NCI-H2171 (cell line): ENCODE measurements at regions not wholly inside any gene's neighbourhood (a gene's known extent, or its start where the extent isn't known, plus 50 kb on each side); places are given as distances from the start of the nearest gene placed in this dataset.

ENCODE experiments used
- DNase-seq: peaks from one replicate; lab custom pipeline; 2025; lab: John Stamatoyannopoulos, UW

- no peak for DNase-seq
Observed at GRCh38 chr5:158482125-158482524, 617.6 kb downstream of the EBF1 start.

DNA sequence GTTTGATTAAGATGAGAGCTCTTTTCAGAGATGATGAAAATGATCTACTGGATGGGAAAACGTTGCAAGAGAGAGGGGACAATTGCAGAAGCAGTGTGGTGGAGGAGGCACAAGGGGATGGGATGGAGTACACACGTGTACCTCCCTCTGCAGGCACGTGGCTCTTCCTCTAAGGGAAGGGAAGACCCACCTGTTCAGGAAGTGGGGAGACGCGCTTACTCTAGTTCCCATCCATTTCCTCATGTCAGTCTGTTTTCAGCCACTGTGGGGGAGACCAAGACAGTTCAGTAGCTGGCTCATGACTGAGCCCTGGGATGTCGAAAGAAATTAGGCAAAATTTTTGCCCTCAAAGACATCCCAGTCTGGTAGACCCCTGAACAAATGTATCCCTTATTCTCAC, 619.2 kb upstream of the CLINT1 start:
- DNase-seq = no peak

DNA sequence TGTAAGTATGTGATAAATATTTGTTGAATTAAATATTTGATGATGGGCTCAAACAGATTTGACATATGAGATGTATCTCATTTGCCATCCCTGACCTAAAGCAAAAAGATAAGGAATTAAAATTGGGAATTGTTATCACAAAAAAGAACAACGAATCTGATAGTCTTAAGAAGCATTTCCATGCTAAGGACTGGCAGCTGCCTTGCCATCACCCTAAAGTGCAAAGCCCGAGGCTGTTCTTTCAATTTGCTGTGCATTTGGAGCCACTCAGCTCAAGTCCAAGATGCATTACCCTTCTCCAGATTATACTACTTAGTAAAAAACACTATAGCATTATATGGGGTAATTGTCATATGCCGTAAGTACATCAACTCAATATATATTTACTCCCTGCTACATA, 618.3 kb upstream of the CLINT1 start:
- no peak for DNase-seq

DNA sequence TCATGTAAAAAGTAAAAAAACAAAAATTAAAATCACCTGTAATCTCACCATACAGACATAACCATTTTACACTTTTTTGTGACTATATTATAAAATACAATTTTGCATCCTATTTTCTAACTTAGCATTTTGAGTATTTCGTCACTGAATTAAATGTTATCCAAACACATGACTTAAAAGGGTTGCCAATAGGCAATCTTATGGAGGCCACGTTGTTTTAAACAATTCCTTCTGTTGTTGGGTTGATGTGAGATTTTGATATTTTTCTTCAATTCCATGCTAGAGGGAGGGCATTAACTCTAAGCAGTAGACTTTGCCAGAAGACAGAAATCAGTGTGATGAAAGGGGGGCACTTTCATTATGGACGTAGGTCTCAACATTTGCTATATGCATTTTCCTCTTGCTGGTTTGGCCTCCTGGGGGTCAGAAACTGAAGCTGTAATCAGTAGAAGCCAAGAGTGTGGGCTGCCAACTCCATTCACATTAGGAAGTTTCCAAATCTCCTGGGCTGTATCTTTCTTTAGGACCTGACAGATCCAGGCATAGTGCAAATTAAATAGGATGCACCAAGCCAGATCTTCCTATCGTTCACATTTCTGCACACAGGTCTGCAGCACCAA, 614.2 kb upstream of the CLINT1 start:
- no peak for DNase-seq

DNA sequence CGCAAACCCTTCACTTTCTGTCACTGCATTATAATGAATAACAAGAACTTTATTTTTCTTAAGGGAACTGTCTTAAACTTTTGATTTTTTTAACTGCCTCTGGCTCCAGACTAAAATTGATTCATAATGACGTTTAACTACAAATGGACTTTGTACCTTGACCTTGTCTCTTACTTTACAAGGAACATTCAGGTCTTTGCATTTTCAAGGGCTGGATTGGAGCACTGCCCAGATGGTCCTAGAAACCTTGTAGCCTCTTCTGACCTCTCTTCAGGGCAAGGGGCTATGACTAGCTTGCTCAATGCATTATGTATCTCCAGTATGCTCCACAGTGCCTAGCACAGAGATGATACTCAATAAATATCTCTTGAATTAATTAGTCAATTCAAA, 612.6 kb upstream of the CLINT1 start:
- no peak for DNase-seq

- DNase-seq = peak; percentile 53
Observed at GRCh38 chr5:158470764-158471534, 612.0 kb upstream of the CLINT1 start.

DNA sequence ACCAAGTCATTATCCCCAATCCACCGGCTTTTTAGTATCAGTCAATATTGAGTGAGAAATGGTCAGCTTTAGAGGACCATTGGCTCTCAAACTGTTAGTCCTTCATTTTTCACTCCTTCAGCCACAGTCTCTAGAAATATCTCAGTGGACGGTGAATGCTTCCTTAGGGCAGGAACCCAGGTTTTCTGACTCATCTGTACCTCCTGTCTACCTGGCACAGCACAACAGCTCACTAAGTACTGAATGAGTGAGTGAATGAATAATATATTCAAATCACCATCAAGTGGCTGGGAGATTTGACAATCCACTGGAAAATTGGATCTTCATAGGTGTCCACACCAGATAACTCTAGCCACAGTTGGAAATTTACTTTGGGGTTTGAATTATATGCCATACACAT, 609.5 kb upstream of the CLINT1 start:
- DNase-seq = no peak

- no peak for DNase-seq
Observed at GRCh38 chr5:158466191-158466590, 607.2 kb upstream of the CLINT1 start.

- DNase-seq = no peak
Observed at GRCh38 chr5:158465086-158465972, 606.4 kb upstream of the CLINT1 start.

GRCh38 chr5:158464383-158464782, 605.4 kb upstream of the CLINT1 start:
- DNase-seq = no peak

DNA sequence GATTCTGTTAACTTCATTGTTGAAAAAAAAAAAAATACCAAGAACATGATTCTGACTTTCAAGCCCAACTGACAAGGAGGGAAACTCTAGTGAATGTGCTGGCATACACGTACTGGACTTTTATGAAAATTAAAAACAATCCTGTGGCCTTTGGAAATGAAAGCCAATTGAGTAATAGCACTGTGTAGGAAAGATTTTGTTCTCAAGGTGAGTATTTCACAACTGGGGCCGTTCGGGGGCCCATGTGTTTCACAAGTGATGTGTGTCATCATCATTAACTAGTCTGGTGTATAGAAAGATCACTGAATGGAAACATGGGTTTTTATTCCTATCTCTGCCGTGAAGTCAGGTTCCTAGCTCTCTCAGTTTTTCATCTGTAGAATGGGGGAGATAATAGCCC, 605.0 kb upstream of the CLINT1 start:
- DNase-seq = no peak

DNA sequence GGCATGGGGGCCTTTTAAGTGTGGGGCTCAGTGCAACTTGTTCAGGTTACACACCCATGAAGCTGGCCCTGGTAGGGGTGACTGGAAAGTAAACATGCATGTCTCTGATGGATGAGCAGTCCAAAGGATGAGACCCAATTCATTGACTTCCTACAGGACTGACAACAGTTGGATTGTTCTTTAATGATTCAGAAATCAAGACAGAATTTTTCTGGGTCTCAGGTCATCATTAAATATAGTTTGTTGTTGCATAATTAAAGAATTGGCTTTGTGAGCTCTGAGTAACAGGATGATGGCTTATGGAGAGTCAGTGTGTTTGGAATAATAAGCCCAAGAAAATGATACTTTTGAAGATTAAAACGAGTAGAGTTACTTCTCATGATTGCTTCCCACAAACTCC, 604.2 kb upstream of the CLINT1 start:
- no peak for DNase-seq

- DNase-seq = no peak
Observed at GRCh38 chr5:158462349-158463114, 603.6 kb upstream of the CLINT1 start.

DNA sequence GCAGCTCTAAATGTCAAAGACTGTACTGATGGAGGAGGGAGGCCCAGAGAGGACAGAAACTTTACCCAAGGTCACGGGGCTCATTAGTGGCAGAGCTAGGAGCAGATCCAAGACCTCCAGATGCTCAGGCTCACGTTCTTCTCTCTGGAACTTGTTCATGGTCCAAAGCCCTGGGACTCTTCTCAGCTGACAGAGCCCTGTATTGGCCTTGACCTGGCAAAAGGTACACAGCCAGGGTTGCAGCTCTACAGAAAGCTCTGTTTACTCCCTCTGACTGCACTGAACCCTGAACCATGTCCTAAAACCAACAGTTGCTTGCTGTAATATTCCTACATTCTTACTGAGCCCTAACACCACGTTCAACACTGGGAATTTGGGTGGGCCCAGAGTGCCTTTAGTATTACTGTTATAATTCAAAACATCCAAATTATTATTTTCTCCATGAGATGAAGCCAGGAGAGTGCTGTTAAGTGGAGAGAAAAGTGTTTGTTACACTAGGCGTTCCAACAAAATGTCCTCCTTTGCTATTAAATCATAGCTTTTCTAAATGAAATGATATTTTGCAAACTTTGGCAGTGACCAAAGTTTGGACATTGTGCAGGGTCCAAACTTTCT, 602.4 kb upstream of the CLINT1 start:
- no peak for DNase-seq

DNA sequence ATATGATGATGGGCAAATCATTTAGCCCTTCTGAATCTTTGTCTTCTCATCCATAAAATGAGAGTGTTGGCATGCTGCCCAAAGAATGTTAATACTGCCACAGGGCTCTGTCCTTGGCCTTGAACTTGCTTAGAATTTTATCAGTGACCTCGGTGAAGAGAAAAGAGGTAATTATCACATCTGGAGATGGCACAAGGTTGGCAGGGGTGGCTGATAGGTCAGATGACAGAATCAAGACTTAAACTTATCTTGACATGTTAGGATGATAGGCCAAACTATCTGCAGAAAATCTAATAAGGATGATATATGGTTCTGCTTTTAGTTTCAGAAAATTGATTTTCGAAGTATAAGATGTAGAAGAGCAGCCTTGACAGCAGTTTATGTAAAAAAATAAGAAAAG, 599.1 kb upstream of the CLINT1 start:
- no peak for DNase-seq

DNA sequence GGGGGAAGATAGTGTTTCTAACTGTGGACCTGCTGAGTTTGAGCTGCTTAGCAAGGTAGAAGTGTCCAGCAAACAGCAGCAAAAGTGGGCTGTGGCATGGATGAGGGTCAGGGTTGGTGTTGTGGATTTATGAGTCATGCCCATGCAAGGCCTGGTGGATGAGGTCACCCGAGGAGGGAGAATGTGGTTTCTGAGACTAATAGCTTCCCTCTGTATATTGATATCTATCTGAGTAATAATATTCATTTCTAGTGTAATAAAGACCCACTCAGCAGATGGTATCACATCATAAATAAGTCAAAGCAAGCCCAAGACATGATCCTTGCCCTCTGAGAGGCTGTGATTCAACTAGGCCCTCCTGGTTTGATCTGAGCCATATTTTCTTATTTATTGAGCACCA, 597.8 kb upstream of the CLINT1 start:
- DNase-seq = no peak

- DNase-seq = no peak
Observed at GRCh38 chr5:158456241-158456640, 597.3 kb upstream of the CLINT1 start.

DNA sequence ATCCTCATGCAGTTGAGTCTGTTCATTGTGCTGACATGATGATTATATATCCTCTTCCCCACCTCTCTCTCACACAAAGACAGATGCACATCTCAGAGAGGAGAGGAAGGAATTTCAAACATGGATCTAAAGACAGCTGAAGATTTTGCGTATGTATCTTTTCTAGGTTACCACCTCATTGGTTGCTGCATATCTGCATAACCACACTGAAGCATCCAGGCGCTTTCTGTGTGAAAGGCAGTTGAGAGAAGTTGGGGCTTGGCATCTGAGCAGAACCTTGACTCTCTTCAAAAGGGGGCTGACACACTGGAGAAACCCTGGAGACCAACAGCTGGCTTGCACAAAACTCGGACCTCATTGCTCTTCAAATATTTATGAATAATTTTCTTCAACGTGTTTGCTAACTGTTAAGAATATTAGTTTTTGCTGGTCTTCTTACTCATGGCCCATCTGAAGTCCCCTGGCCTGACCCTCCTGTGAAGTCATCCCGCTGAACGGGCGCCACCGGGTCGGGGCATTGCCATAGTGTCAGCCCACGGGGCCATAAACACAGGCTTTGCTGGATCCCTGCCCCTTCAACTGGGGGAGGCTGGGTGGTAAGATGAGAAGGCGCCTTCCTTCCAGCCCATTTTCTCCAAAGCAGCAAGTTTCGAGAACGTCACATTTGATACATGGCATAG, 593.2 kb upstream of the CLINT1 start:
- DNase-seq = no peak

DNA sequence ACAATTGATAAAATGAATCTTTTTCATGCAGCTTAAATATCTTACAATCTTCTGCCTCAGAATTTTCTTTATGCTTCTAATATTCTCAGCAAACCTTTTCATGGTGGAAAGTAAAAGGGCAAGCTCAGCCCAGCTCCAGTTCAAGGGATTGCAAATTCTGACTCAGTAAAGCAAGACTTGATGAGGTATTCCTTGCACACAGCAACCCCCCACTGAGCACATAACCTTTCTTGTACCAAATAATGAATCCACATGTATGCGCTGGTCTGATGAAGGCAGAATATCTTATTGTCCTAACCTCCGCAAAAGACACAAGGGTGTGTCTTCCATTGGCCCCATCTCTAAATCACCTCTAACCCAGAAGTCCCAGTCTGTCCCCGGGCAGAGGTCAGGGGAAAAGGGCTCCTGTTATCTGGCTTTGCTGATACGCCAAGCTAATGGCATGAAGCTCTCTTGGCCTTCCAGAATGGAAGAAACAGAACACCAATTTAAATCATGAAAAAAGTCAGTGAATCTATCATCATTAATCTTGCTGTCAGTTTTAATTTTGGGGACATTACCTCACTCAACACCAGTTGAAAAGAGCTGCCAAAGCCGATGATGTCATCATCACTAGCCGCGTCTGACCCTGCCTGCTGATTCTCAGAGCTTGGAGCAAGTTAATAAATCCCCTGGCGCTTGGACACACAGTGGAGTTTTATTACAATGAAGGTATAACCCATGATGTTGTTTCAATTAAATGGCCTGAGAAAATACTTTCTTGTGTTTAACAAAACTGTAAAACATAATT, 592.5 kb upstream of the CLINT1 start:
- DNase-seq = no peak

- DNase-seq = no peak
Observed at GRCh38 chr5:158450751-158451171, 591.8 kb upstream of the CLINT1 start.
